ENCODE measurements at regions not wholly inside any gene's neighbourhood (a gene's known extent, or its start where the extent isn't known, plus 50 kb on each side); places are given as distances from the start of the nearest gene placed in this dataset.

DNA sequence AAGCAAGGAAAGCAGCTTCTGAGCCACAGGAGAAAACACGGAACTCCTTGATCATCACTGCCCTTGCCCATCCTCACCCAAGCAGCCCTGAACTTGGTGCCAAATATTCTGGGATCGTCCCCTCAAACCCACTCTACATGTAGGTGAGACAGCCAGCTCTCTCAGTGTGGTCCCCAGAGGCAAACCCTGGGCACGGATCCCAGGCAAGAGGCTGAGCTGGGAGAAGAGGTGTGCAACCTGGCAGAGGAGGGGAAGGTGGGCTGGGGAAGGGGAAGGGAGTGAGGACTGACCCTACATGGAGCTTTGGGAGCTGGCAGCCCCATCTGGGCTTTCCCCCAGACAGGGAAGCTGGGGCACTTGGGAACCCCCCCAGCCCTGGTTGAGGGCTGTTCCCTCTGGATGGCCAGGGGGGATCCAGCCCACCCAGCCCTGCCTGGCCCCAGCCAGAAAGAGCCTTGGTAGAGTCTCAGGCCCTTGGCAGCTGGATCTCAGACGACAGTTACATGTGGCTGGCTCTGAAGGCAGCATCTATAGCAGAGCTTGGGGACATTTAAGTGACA, 186.2 kb upstream of the CST7 start:
- DNase-seq (ENCODE audit: low spot score): no peak

GRCh38 chr20:24763386-24764026, 185.6 kb upstream of the CST7 start:
- no peak for DNase-seq (ENCODE audit: low spot score)

GRCh38 chr20:24764027-24764793, 184.9 kb upstream of the CST7 start:
- no peak for DNase-seq (ENCODE audit: low spot score)

GRCh38 chr20:24764794-24765202, 184.3 kb upstream of the CST7 start:
- no peak for DNase-seq (ENCODE audit: low spot score)

- DNase-seq (ENCODE audit: low spot score): no peak
Observed at GRCh38 chr20:24765316-24766142, 183.5 kb upstream of the CST7 start.

DNA sequence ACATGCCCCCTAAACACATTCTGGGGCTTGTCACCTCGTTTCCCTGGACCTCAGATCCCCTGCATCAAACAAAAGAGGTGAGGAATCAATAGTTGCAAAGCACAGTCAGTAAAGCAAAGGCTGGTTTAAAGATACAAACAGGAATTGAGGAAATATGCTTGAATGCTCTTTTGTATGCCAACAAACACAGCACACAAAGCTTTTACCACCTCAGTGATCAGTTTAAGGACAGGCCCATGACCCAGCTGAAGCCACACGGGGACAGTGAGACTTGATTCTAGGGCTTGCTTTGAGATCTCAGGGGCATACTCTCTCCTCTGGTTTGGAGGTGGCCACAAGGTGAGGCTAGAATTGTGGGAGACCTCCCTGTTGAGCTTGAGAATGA, 182.9 kb upstream of the CST7 start:
- no peak for DNase-seq (ENCODE audit: low spot score)

DNA sequence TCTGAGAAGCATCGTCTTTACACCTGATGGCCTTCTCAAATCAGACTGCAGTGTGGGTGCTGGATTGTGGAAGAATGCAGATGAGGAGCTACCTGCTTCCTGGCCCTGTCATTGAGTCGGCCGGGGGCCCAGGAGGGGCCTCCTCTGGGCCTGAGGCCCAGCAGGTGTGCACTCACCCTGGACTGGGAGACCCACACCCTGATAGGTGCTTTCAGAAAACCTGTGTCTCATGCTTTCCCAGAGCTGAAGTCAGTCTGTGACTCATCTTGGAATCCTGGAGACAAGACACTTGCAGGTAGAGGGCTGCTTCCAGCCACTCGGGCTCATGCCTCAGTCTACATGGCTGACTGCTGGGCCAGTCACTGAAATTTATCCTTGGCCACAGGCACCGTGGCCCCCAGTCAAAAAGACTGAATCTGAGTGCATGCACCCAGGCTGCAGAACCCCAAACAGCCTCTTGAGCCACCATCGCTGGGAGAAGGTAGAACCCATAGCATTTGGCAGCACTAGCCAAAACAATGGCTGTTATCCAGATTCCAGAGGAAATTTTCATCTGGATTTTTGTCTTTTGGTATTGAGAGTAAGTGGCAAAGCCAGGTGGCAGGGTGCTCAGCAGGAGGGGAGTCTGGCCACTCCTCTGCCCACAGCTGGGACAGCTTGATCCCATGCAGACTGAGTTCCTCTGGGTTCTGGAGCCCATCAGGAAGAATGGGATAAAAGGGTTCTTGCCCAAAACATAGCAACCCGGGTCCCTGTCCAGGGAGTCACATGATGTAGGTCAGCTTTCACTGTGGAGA, 182.0 kb upstream of the CST7 start:
- DNase-seq (ENCODE audit: low spot score): no peak

GRCh38 chr20:24767623-24768100, 181.4 kb upstream of the CST7 start:
- DNase-seq (ENCODE audit: low spot score): no peak

DNA sequence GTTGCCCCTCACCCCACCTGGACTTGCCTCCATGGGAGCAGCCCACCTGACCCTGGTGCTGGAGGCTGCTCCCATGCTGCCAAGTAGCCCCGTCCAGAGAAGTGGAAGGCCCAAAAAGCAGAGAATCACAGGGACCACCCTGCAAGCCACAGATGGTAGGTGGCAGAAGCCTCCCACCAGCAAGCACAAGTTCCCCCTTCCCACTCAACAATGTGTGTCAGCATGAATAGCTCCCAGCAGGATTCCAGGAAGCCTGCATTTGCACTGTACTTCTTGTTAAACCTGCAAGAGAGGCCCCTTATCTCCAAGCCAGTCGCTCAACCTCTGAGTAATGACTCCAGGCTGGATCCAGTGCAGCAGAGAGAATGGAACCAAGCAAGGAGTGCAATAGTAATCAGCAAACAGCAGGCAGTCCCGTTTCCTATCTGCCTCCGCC, 180.8 kb upstream of the CST7 start:
- DNase-seq (ENCODE audit: low spot score): no peak

GRCh38 chr20:24768713-24769601, 180.1 kb upstream of the CST7 start:
- DNase-seq (ENCODE audit: low spot score): no peak

DNA sequence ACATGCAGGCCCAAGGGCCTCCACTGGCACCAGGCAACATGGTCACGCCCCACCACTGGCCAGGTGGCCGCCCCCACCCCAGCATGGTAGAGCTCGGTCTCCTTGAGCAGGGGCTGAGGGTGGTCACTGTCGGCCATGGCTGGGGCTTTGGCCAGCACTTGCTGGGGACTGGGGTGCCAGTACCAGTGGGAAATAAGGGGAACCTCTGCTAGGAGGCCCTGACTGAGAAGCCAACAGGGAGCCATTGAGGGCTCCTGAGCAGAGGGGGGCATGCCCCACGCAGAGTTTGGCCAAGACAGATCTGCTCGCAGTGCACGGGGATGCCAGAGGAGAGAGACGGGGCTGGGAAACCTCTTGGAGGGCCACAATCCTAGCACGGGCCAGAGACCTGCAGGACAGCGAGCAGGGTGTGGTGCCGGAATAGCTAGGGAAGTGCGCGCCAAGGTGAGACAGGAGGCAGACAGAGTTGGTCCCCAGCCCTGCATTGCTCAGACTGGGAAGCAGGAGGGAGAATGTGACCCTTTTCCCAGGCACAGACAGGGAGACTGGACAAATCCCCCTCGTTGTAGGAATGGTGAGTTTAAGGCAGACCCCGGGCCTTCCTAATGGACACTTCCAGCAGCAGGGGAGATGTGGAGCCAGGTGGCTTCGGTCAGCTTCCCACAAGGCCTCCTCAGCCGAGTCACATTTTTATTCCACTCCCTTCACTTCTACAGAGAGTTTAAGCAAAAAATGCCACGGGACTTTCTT, 179.0 kb upstream of the CST7 start:
- no peak for DNase-seq (ENCODE audit: low spot score)

DNA sequence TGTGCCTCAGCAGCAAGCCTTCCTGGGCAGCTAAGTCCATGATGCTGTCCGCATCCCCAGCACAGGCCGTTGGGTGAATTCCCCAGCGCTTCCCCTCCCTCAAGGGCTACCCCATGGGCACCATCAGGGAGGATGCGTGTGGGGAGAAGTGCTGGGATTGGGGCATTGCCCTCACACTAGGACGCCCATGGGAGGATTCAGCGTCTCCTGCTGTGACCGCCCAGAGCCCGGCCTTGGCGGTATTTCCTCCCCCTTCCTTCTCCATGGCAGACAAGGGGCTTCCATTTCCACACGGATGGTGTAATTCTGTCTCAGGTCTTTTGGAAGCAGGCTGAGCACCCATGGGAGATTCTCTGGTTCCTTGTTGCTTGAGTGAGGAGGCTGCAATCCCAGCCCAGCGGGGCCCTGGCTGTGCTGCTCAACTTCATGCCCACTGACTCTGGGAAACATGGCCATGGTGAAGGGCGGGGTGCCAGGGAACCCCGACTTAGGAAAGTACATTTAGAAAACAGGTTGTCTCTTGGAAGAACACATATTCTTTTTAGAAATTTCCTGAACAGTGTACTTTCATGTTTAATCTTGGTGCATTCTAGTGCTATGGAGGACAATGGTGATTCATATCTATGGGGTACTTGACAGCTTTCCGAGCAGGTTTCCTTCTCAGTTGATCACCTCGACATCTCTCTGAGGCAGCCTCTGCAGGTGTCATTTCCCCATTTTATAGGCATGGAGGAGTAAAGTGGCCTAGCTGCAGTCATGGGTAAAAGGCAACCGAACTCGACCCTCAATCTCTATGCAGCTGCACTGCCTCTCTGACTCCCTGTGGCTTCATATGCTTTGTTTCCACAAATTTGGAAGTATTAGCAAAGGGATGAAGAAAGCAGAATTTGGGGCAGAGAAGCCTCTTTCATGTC, 178.2 kb upstream of the CST7 start:
- no peak for DNase-seq (ENCODE audit: low spot score)

- DNase-seq (ENCODE audit: low spot score): no peak
Observed at GRCh38 chr20:24771542-24772061, 177.5 kb upstream of the CST7 start.

- DNase-seq (ENCODE audit: low spot score): no peak
Observed at GRCh38 chr20:24772667-24773066, 176.4 kb upstream of the CST7 start.

GRCh38 chr20:24773168-24773567, 175.9 kb upstream of the CST7 start:
- DNase-seq (ENCODE audit: low spot score): no peak

GRCh38 chr20:24773751-24774201, 175.3 kb upstream of the CST7 start:
- no peak for DNase-seq (ENCODE audit: low spot score)

DNA sequence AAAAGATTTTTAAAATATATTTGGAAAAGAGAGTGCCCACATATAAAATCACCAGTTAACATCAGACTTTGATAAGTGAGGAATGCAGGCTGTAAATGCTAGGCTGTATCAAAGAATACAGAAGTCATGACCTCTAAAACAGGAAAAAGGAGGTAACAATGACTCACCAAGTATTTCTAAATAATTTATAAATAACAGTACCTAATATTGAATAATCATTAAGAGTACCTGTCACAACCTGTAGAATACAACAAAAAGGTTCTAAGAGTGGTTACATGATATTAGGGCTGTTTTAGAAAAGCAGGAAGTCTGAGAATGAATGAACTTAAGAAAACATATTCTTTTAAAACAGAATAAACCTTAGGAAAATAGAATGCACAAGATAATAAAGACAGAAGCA, 173.1 kb upstream of the CST7 start:
- no peak for DNase-seq (ENCODE audit: low spot score)

DNA sequence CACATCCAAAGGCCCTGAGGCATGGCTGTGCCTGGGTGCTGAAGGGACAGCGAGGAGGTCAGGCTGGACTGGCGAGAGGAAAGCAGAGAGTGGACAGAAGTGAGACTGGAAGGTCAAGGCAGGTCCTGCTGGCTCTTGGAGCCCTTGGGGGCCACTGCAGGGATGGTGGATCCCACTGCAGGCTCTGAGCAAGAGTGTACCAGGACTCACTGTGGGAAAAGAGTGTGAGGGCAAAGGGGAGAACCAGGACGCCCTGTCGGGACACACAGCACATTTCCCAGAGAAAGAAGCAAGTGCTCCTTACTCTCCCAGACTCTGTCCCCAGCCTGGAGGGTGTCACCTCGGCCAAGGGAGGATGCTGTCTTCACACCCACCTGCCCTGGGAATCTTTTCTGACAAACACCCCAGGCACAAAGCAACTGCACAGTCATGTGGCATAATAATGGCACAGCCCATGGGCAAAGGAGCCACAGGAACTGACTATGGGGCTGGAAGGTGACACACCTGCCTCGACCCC, 172.3 kb upstream of the CST7 start:
- no peak for DNase-seq (ENCODE audit: low spot score)
